H1 (cell line): ENCODE measurements at regions not wholly inside any gene's neighbourhood (a gene's known extent, or its start where the extent isn't known, plus 50 kb on each side); places are given as distances from the start of the nearest gene placed in this dataset.

Experiments
- CTCF ChIA-PET: fragments of 300-600 bp; sonication (Branson Sonifier 250); formaldehyde crosslinking; loops from one replicate; lab custom pipeline; 2021; ENCODE audit not compliant: partially characterized antibody; lab: Charles Lee
- POLR2A ChIA-PET: fragments of 300-600 bp; sonication (Branson Sonifier 250); formaldehyde crosslinking; loops from one replicate; lab custom pipeline; 2021; ENCODE audit warnings: inconsistent platforms; ENCODE audit not compliant: partially characterized antibody; lab: Charles Lee
- DNase-seq, 2 experiments: peaks; one replicate each; pipeline versions ENCODE4 v3.0.0 to v3.0.0-alpha.2; 2010 to 2022; ENCODE audit warnings: low spot score in 2 of 2, low read depth in 1 of 2, mixed read lengths in 1 of 2
- FAIRE-seq: peaks from 2 replicates; lab custom pipeline; 2011; peaks lifted over from hg19 to GRCh38; lab: Jason Lieb, UNC
- H2AFZ ChIP-seq: 2 replicates; pipeline ENCODE4 v1.8.1; 2012; ENCODE audit warnings: low read length, inconsistent platforms
- H2AK5ac ChIP-seq: 2 replicates; pipeline ENCODE4 v1.6.1; 2013; ENCODE audit warnings: low read depth, low read length
- H2BK120ac ChIP-seq: replicated peaks from 2 replicates; pipeline ENCODE3; 2013; ENCODE audit warnings: low read depth, low read length, inconsistent platforms
- H2BK12ac ChIP-seq: 2 replicates; pipeline ENCODE4 v1.6.1; 2013; ENCODE audit warnings: low read depth, low read length
- H2BK15ac ChIP-seq: 2 replicates; pipeline ENCODE4 v1.6.1; 2013; ENCODE audit warnings: low read length
- H2BK20ac ChIP-seq: 2 replicates; pipeline ENCODE4 v1.6.1; 2013; ENCODE audit warnings: low read length
- H2BK5ac ChIP-seq: 2 replicates; pipeline ENCODE4 v1.6.1; 2013; ENCODE audit warnings: low read depth, low read length
- H3K14ac ChIP-seq: 2 replicates; pipeline ENCODE4 v1.6.1; 2013; ENCODE audit warnings: inconsistent platforms; ENCODE audit not compliant: insufficient read length
- H3K18ac ChIP-seq: 2 replicates; pipeline ENCODE4 v1.6.1; 2013; ENCODE audit warnings: low read length; ENCODE audit errors: extremely low read depth
- H3K23ac ChIP-seq: 2 replicates; pipeline ENCODE4 v1.6.1; 2013; ENCODE audit warnings: inconsistent platforms; ENCODE audit not compliant: insufficient read length
- H3K23me2 ChIP-seq: 2 replicates; pipeline ENCODE4 v1.6.1; 2013; ENCODE audit warnings: low read depth, low read length
- H3K27ac ChIP-seq: 2 replicates; pipeline ENCODE4 v1.6.1; 2011; ENCODE audit warnings: low read depth, low read length, inconsistent platforms
- H3K27me3 ChIP-seq, 4 experiments: replicated peaks in 1 of 4; 1 replicate in 1 of 4; 2 replicates in 3 of 4; pipeline versions ENCODE4 v1.6.1 to v1.8.1; 2011 to 2013; ENCODE audit warnings: low read length in 3 of 4, mild to moderate bottlenecking in 3 of 4, inconsistent platforms in 2 of 4, mixed read lengths in 2 of 4, moderate library complexity in 1 of 4; ENCODE audit not compliant: control insufficient read depth in 3 of 4, insufficient read depth in 3 of 4; ENCODE audit errors: extremely low read depth in 1 of 4
- H3K36me3 ChIP-seq, 4 experiments: 2 replicates each; pipeline versions ENCODE4 v1.6.1 to v1.8.1; 2011 to 2013; ENCODE audit warnings: mild to moderate bottlenecking in 4 of 4, low read length in 3 of 4, moderate library complexity in 2 of 4, control low read depth in 1 of 4, inconsistent platforms in 1 of 4; ENCODE audit not compliant: insufficient read depth in 4 of 4, control insufficient read depth in 2 of 4
- H3K4ac ChIP-seq: replicated peaks from 2 replicates; pipeline ENCODE3; 2013; ENCODE audit warnings: low read length, low read depth, mixed read lengths, inconsistent platforms; ENCODE audit not compliant: insufficient read length
- H3K4me1 ChIP-seq, 4 experiments: replicated peaks in 1 of 4; 1 replicate in 1 of 4; 2 replicates in 3 of 4; pipeline versions ENCODE4 v1.6.1 to v1.8.1; 2011 to 2013; ENCODE audit warnings: low read length in 3 of 4, inconsistent platforms in 2 of 4, mixed read lengths in 1 of 4; ENCODE audit not compliant: insufficient read depth in 4 of 4, control insufficient read depth in 3 of 4
- H3K4me2 ChIP-seq, 2 experiments: 2 replicates each; pipeline versions ENCODE4 v1.6.1 to v1.8.1; 2011 to 2013; ENCODE audit warnings: low read depth in 2 of 2, low read length in 2 of 2, control low read depth in 1 of 2, inconsistent platforms in 1 of 2, mild to moderate bottlenecking in 1 of 2; ENCODE audit not compliant: insufficient read depth in 1 of 2
- H3K4me3 ChIP-seq, 4 experiments: fragments of 200-600, 300-600 bp in 1 of 4; sonication (generic), shearing (Covaris generic), sonication (Bioruptor Twin) in 1 of 4; 2 replicates each; pipeline versions ENCODE4 v1.5.1 to v1.8.1; 2011 to 2016; ENCODE audit warnings: low read length in 4 of 4, low read depth in 3 of 4, control low read depth in 2 of 4, inconsistent platforms in 2 of 4, mild to moderate bottlenecking in 2 of 4, mixed read lengths in 1 of 4, moderate library complexity in 1 of 4; ENCODE audit not compliant: insufficient read depth in 2 of 4; ENCODE audit errors: extremely low read depth in 1 of 4
- H3K56ac ChIP-seq: replicated peaks from 2 replicates; pipeline ENCODE3; 2013; ENCODE audit warnings: low read depth, mild to moderate bottlenecking, mixed read lengths, low read length, inconsistent platforms; ENCODE audit not compliant: insufficient read length
- H3K79me1 ChIP-seq: 2 replicates; pipeline ENCODE4 v1.6.1; 2013; ENCODE audit warnings: low read depth, low read length, control low read depth
- H3K79me2 ChIP-seq, 2 experiments: 2 replicates each; pipeline versions ENCODE4 v1.6.1 to v1.8.1; 2012 to 2013; ENCODE audit warnings: low read length in 2 of 2, mild to moderate bottlenecking in 2 of 2, inconsistent platforms in 1 of 2; ENCODE audit not compliant: insufficient read depth in 2 of 2, control insufficient read depth in 1 of 2
- H3K9ac ChIP-seq, 4 experiments: replicated peaks in 1 of 4; 1 replicate in 1 of 4; 2 replicates in 3 of 4; pipeline versions ENCODE4 v1.6.1 to v1.8.1; 2011 to 2013; ENCODE audit warnings: low read depth in 3 of 4, low read length in 3 of 4, control low read depth in 2 of 4, mild to moderate bottlenecking in 2 of 4, moderate library complexity in 2 of 4, inconsistent platforms in 1 of 4; ENCODE audit errors: extremely low read depth in 1 of 4
- H3K9me3 ChIP-seq, 2 experiments: 2 replicates each; pipeline versions ENCODE4 v1.6.1 to v1.8.1; 2012 to 2013; ENCODE audit warnings: mild to moderate bottlenecking in 2 of 2, moderate library complexity in 2 of 2, control low read depth in 1 of 2, inconsistent platforms in 1 of 2, low read depth in 1 of 2, low read length in 1 of 2, mixed read lengths in 1 of 2; ENCODE audit not compliant: insufficient read depth in 2 of 2
- H4K20me1 ChIP-seq, 2 experiments: replicated peaks in 1 of 2; 2 replicates each; pipeline versions ENCODE3 to v1.8.1; 2011 to 2013; ENCODE audit warnings: inconsistent platforms in 2 of 2, low read length in 2 of 2, mild to moderate bottlenecking in 1 of 2; ENCODE audit not compliant: insufficient read depth in 2 of 2, control insufficient read depth in 1 of 2
- H4K5ac ChIP-seq: 2 replicates; pipeline ENCODE4 v1.6.1; 2013; ENCODE audit warnings: low read length, low read depth, mixed read lengths, inconsistent platforms; ENCODE audit not compliant: insufficient read length
- H4K8ac ChIP-seq: 2 replicates; pipeline ENCODE4 v1.8.0; 2013; ENCODE audit warnings: mild to moderate bottlenecking, moderate library complexity, low read length, inconsistent platforms; ENCODE audit not compliant: insufficient read depth; ENCODE audit errors: extremely low read depth
- H4K91ac ChIP-seq: replicated peaks from 2 replicates; pipeline ENCODE3; 2013; ENCODE audit warnings: low read length, mixed read lengths, inconsistent platforms; ENCODE audit not compliant: insufficient read length
- SIX5 ChIP-seq: IDR thresholded peaks from 2 replicates; pipeline ENCODE4 v1.6.1; 2011; ENCODE audit warnings: mild to moderate bottlenecking, low read depth, low read length
- SP4 ChIP-seq: IDR thresholded peaks from 2 replicates; pipeline ENCODE4 v1.6.1; 2012; ENCODE audit warnings: low read length, inconsistent platforms
- WGBS, 2 experiments: shearing (Covaris generic) in 1 of 2; methylation state at CpG; one replicate each; pipeline versions ENCODE4 v1.1.6 to v1.1.7; 2013 to 2015; ENCODE audit warnings: low lambda C conversion rate in 2 of 2, mixed read lengths in 2 of 2, inconsistent platforms in 1 of 2, low coverage in 1 of 2, missing lambda C conversion rate in 1 of 2; ENCODE audit not compliant: insufficient replicate concordance in 2 of 2, insufficient coverage in 1 of 2, insufficient read length in 1 of 2; ENCODE audit errors: extremely low coverage in 1 of 2, missing lambda C conversion rate in 1 of 2; 5-methylcytosine and 5-hydroxymethylcytosine counted together

DNA sequence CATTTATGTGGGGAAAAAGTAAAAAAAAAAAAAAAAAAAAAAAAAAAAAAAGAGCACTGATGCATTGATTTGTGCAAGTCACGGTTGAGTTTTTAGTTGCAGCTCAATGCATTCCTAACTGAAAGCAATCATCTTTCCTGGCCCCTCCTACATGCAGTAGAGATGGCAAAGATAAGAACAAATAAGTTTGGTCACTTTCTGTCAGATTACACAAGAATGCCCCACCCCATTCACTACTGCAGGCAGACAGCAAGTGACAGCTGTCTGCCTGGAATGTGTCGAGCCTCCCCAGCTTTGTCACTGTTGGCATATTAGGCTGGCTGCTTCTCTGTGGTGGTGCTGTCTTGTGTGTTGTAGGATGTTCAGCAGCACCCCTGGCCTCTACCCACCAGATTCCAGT lies 243.5 kb downstream of the FOXL1 start:
- Histone ChIP-seq H3K79me1 (no peaks in the 10 kb centered on the region), H3K4me3 (no peak overlapping the region), H3K4me1 (peaks cover 0 to 14% (median 5%) of the 10 kb centered on the region in 4 experiments; a peak in 4 of 7 replicates), H2BK120ac (no peak overlapping the region), H3K23me2 (no peaks in the 10 kb centered on the region), H3K9me3 (no peaks in the 10 kb centered on the region), H2BK20ac (no peak overlapping the region), H2AFZ (no peak overlapping the region), H3K36me3 (no peaks in the 10 kb centered on the region), H2AK5ac (no peak overlapping the region), H3K4me2 (no peak overlapping the region), H3K23ac (no peak overlapping the region), H3K4ac (no peak overlapping the region), H3K27me3 (peaks cover 0 to 5% (median 0%) of the 10 kb centered on the region in 4 experiments; a peak in 1 of 7 replicates), H4K91ac (no peak overlapping the region), H4K8ac (no peak overlapping the region), H3K18ac (no peak overlapping the region), H2BK5ac (no peak overlapping the region), H3K14ac (no peak overlapping the region), H3K56ac (no peak overlapping the region), H2BK12ac (no peak overlapping the region), H3K9ac (no peak overlapping the region), H4K20me1 (no peaks in the 10 kb centered on the region), H4K5ac (no peak overlapping the region), H3K79me2 (no peaks in the 10 kb centered on the region), H2BK15ac (no peak overlapping the region), H3K27ac (no peak overlapping the region)
- ChIA-PET POLR2A (no interaction called here), CTCF (interaction anchor here (0.5 to 1.8 kb wide), 2 partner anchors 13 to 614 kb away, joined by 4 read pairs; no protein-coding TSS in a partner anchor)
- FAIRE-seq (no peak), DNase-seq (no peak)
- TF ChIP-seq SP4, result no peak
- TF ChIP-seq SIX5, result no peak
- WGBS, 2 experiments, result 93% methylated on average over 2 of the region's 2 CpGs; no CpG with 5 or more reads in 1 of the 2 experiments
